A549 (cell line): ENCODE measurements at regions not wholly inside any gene's neighbourhood (a gene's known extent, or its start where the extent isn't known, plus 50 kb on each side); places are given as distances from the start of the nearest gene placed in this dataset.

Source experiments
- CHD4 ChIP-seq: fragments of 200-600 bp; sonication (generic); IDR thresholded peaks from 2 replicates; pipeline ENCODE4 v1.6.1; 2016; ENCODE audit warnings: antibody characterized with exemption, mild to moderate bottlenecking, borderline replicate concordance
- CTCF ChIP-seq: fragments of >200 bp; sonication (Bioruptor Twin); formaldehyde crosslinking; IDR thresholded peaks from 3 replicates; pipeline ENCODE4 v1.5.1; 2016
- HDAC2 ChIP-seq: fragments of 200-600 bp; sonication (generic); IDR thresholded peaks from 2 replicates; pipeline ENCODE4 v1.6.1; 2016
- KDM1A ChIP-seq: fragments of 200-600 bp; sonication (generic); IDR thresholded peaks from 2 replicates; pipeline ENCODE4 v1.6.1; 2016; ENCODE audit warnings: low read depth, mild to moderate bottlenecking
- MAX ChIP-seq: IDR thresholded peaks from 2 replicates; pipeline ENCODE4 v1.6.1; 2012
- MYC ChIP-seq: IDR thresholded peaks from 2 replicates; pipeline ENCODE4 v1.6.1; 2012; ENCODE audit warnings: mild to moderate bottlenecking, inconsistent platforms, low read length, improper control_type of control experiment, borderline replicate concordance
- NFE2L2 ChIP-seq: fragments of 150-350 bp; conservative IDR thresholded peaks from 2 replicates; pipeline ENCODE4 v1.6.1; 2014; ENCODE audit warnings: low read length
- POLR2A ChIP-seq: IDR thresholded peaks from 2 replicates; pipeline ENCODE4 v1.6.1; 2012; ENCODE audit warnings: mild to moderate bottlenecking, low read length
- RAD21 ChIP-seq, 2 experiments: fragments of >200 bp in 1 of 2; sonication (Bioruptor Twin) in 1 of 2; formaldehyde crosslinking in 1 of 2; IDR thresholded peaks in 1 of 2; conservative IDR thresholded peaks in 1 of 2; 2 replicates in 1 of 2; 3 replicates in 1 of 2; pipeline ENCODE4 v1.6.1; 2012 to 2018; ENCODE audit warnings: inconsistent platforms in 1 of 2
- REST ChIP-seq: fragments of 200-600 bp; sonication (generic); IDR thresholded peaks from 2 replicates; pipeline ENCODE4 v1.6.1; 2016; ENCODE audit warnings: antibody characterized with exemption, mild to moderate bottlenecking, moderate library complexity

- no peak for TF ChIP-seq REST
- TF ChIP-seq CTCF = no peak
- no peak for TF ChIP-seq KDM1A
- TF ChIP-seq POLR2A = no peak
- no peak for TF ChIP-seq MAX
- TF ChIP-seq HDAC2 = no peak
- TF ChIP-seq NFE2L2 = no peak
- TF ChIP-seq MYC = no peak
- no peak for TF ChIP-seq CHD4
- no peak for TF ChIP-seq RAD21 (conservative IDR thresholded peaks at IDR 0.05 in 1 of 2, IDR thresholded peaks at IDR 0.05 in 1 of 2)
Observed at GRCh38 chr7:106599343-106599698, 61.6 kb downstream of the CCDC71L start.
